ENCODE measurements at regions not wholly inside any gene's neighbourhood (a gene's known extent, or its start where the extent isn't known, plus 50 kb on each side); places are given as distances from the start of the nearest gene placed in this dataset.

- TF ChIP-seq CTCF (conservative IDR thresholded peaks at IDR 0.05) (no peak), ZFX (IDR thresholded peaks at IDR 0.05) (no peak)
- no peak overlapping the region for H3K27ac ChIP-seq
These were observed 297.9 kb upstream of the PCSK5 start for GRCh38 chr9:75592586-75592985.

- 0 out of 2 replicates have a peak, but pooled peaks have one; percentile 5 for TF ChIP-seq CTCF (conservative IDR thresholded peaks at IDR 0.05)
- no peak for TF ChIP-seq ZFX (IDR thresholded peaks at IDR 0.05)
- H3K27ac ChIP-seq = no peak overlapping the region
These were observed 296.6 kb upstream of the PCSK5 start for GRCh38 chr9:75593920-75594319.

DNA sequence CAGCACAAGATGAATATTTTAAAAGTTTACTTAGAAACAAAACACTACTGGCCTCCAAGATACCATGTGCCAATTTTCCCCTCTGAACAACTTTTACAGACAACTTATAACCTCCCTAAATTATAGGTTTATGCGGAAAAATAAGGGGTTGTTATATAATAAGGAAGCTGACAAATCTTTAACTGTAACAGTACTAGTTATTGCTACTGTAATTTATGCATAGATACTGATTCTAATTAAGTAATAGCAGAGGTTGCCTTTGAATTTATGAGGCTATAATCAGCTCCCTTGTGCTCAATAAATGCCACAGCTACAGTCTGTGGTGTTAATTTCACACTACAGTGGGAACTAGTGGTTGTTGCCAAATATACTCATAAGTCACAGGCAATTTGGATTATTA lies 291.3 kb upstream of the PCSK5 start:
- H3K27ac ChIP-seq = no peak overlapping the region
- TF ChIP-seq ZFX (IDR thresholded peaks at IDR 0.05) (no peak), CTCF (conservative IDR thresholded peaks at IDR 0.05) (no peak)

DNA sequence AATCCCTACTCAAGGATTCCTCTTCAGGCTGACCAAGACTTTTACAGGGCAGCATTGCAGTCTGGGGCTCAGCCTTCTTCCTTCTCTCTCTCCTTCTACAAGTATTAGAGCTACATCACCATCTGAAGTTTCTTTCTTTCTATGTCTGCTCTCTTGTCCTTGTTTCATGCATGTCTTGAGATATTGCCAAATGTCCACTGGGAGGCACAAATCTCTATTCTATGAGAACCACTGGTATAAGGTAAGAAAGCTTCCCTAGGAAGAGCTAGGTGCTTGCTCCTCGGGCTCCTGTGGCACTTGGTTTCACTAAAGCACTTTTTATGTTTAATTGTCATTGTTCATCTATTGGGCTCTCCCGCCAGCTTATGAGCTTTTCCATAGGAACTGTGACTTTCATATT lies 289.2 kb upstream of the PCSK5 start:
- TF ChIP-seq ZFX (IDR thresholded peaks at IDR 0.05) (no peak), CTCF (conservative IDR thresholded peaks at IDR 0.05) (no peak)
- H3K27ac ChIP-seq = no peak overlapping the region

- TF ChIP-seq ZFX (IDR thresholded peaks at IDR 0.05) (no peak), CTCF (conservative IDR thresholded peaks at IDR 0.05) (no peak)
- H3K27ac ChIP-seq = no peak overlapping the region
These were observed 288.4 kb upstream of the PCSK5 start for GRCh38 chr9:75602060-75602459.

DNA sequence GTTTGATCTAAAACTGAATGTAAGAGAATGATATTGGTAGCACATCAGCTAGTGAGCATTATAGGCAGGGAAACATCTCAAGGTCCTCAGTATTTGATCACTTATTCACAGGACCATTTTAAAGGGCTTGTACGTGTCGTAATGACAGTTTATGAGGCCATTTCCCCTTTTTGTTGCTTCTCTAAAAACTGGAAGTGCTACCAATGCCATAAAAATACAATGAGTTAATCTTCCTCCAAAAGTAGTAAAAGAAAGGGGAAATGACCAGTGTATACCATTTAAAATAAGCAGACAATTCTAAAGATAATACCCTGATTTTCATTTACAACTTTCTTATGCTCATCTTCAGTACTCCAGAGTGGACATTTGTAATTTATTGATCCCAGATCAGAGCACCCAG lies 285.8 kb upstream of the PCSK5 start:
- no peak for TF ChIP-seq ZFX (IDR thresholded peaks at IDR 0.05)
- no peak for TF ChIP-seq CTCF (conservative IDR thresholded peaks at IDR 0.05)
- no peak overlapping the region for H3K27ac ChIP-seq

- H3K27ac ChIP-seq = no peak overlapping the region
- no peak for TF ChIP-seq CTCF (conservative IDR thresholded peaks at IDR 0.05)
These were observed 283.0 kb upstream of the PCSK5 start for GRCh38 chr9:75607521-75607920.
